ENCODE measurements at regions not wholly inside any gene's neighbourhood (a gene's known extent, or its start where the extent isn't known, plus 50 kb on each side); places are given as distances from the start of the nearest gene placed in this dataset.

DNA sequence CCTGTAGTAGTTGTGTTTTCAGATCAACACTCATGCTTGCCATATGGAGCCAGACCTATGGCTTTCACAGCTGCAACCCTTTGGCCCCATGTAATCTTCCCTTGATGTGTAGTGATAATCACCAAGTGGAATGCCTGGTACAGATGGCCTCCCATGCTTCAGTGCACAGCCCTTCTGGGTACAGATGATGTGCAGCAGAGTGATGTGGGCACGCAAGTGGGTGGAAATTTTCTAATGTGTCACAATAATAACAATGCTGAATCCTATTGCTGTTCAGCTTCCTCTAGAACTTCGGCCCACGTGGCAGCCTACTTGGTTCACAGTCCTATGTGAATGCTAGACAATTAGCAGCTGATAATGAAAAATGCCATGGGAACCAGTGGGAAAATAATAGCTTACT is 188.1 kb downstream of the SNAPC1 start:
- Histone ChIP-seq H3K9ac (no peak overlapping the region), H3K27ac (no peak overlapping the region), H3K79me2 (ENCODE audit: insufficient read depth, low read depth) (no peaks in the 10 kb centered on the region), H3K36me3 (ENCODE audit: insufficient read depth) (no peaks in the 10 kb centered on the region), H3K4me1 (ENCODE audit: low read depth, poor library complexity, severe bottlenecking) (no peaks in the 10 kb centered on the region), H3K4me2 (no peak overlapping the region), H3K27me3 (ENCODE audit: insufficient read depth, low read depth) (no peaks in the 10 kb centered on the region), H2AFZ (ENCODE audit: low read depth) (no peak overlapping the region), H4K20me1 (ENCODE audit: insufficient read depth) (no peaks in the 10 kb centered on the region), H3K4me3 (IDR thresholded peaks at IDR 0.05; ENCODE audit: insufficient read depth, low read depth, low read length) (no peak overlapping the region)
- TF ChIP-seq, protein P1, sequence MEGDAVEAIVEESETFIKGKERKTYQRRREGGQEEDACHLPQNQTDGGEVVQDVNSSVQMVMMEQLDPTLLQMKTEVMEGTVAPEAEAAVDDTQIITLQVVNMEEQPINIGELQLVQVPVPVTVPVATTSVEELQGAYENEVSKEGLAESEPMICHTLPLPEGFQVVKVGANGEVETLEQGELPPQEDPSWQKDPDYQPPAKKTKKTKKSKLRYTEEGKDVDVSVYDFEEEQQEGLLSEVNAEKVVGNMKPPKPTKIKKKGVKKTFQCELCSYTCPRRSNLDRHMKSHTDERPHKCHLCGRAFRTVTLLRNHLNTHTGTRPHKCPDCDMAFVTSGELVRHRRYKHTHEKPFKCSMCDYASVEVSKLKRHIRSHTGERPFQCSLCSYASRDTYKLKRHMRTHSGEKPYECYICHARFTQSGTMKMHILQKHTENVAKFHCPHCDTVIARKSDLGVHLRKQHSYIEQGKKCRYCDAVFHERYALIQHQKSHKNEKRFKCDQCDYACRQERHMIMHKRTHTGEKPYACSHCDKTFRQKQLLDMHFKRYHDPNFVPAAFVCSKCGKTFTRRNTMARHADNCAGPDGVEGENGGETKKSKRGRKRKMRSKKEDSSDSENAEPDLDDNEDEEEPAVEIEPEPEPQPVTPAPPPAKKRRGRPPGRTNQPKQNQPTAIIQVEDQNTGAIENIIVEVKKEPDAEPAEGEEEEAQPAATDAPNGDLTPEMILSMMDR (conservative IDR thresholded peaks at IDR 0.05; ENCODE audit: low read depth, low read length): no peak

DNA sequence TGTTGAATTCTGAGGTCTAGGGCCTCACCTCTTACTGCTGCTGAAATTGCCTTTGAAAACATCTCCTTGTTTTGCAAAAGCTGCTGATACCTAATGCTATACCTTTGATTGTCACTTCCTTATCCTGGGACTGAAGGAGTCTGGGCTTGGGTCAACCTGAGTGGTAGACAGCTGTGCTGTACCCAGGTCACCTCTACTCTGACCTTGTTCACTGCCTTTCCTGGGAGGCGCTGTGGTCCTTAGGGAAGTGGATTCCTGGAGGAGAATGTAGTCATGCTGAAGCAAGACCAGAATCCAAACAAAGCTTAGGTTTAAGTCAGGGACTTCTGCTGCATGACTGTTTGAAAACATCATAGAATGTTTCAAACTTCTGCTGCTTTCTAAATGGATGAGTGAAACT is 191.4 kb downstream of the SNAPC1 start:
- H3K79me2 ChIP-seq (ENCODE audit: insufficient read depth, low read depth): no peaks in the 10 kb centered on the region
- H3K9ac ChIP-seq: no peak overlapping the region
- H3K4me3 ChIP-seq (IDR thresholded peaks at IDR 0.05; ENCODE audit: insufficient read depth, low read depth, low read length): no peak overlapping the region
- H3K27me3 ChIP-seq (ENCODE audit: insufficient read depth, low read depth): no peaks in the 10 kb centered on the region
- H2AFZ ChIP-seq (ENCODE audit: low read depth): no peak overlapping the region
- TF ChIP-seq, protein P1 (conservative IDR thresholded peaks at IDR 0.05; ENCODE audit: low read depth, low read length): no peak
- no peaks in the 10 kb centered on the region for H4K20me1 ChIP-seq (ENCODE audit: insufficient read depth)
- H3K36me3 ChIP-seq (ENCODE audit: insufficient read depth): no peaks in the 10 kb centered on the region
- no peaks in the 10 kb centered on the region for H3K4me1 ChIP-seq (ENCODE audit: low read depth, poor library complexity, severe bottlenecking)
- no peak overlapping the region for H3K4me2 ChIP-seq
- no peak overlapping the region for H3K27ac ChIP-seq

DNA sequence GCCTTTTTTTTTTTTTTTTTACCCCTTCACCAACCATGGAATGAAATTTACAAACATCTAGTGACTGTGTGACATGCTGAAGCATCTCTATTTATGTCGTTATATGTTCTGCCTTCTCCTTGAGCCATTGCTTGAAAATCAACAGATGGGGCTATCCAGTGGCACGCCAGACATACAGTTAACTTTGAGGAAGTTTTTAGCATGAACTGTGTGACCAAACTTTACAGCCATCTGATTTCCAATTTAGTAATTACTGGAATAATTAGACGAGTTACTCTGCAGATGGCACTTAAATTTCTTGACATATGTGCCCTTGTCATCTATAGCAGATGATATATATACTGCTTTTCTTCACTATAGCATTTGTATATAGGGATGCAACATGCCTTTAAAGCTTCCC is 192.1 kb downstream of the SNAPC1 start:
- Histone ChIP-seq H3K27me3 (ENCODE audit: insufficient read depth, low read depth) (no peaks in the 10 kb centered on the region), H4K20me1 (ENCODE audit: insufficient read depth) (no peaks in the 10 kb centered on the region), H3K4me1 (ENCODE audit: low read depth, poor library complexity, severe bottlenecking) (no peaks in the 10 kb centered on the region), H2AFZ (ENCODE audit: low read depth) (no peak overlapping the region), H3K4me2 (no peak overlapping the region), H3K4me3 (IDR thresholded peaks at IDR 0.05; ENCODE audit: insufficient read depth, low read depth, low read length) (no peak overlapping the region), H3K79me2 (ENCODE audit: insufficient read depth, low read depth) (no peaks in the 10 kb centered on the region), H3K9ac (no peak overlapping the region), H3K36me3 (ENCODE audit: insufficient read depth) (no peaks in the 10 kb centered on the region), H3K27ac (no peak overlapping the region)
- TF ChIP-seq, protein P1 (conservative IDR thresholded peaks at IDR 0.05; ENCODE audit: low read depth, low read length): no peak

DNA sequence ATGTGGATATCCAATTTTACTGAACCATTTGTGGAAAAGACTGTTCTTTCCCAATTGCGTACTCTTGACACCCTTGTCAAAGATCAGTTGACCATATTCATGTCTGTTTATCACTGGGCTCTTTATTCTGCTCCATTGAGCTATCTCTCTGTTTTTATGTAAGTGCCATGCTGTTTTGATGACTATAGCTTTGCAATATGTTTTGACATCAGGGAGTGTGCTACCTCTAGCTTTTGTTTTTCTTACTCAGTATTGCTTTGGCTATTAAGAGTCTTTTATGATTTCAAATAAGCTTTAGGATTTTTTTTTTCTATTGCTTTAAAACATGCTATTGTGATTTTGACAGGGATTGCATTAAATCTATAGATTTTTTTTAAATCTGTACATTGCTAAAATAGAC is 194.3 kb downstream of the SNAPC1 start:
- Histone ChIP-seq H4K20me1 (ENCODE audit: insufficient read depth) (no peaks in the 10 kb centered on the region), H3K9ac (no peak overlapping the region), H3K4me2 (no peak overlapping the region), H3K4me3 (IDR thresholded peaks at IDR 0.05; ENCODE audit: insufficient read depth, low read depth, low read length) (no peak overlapping the region), H3K27me3 (ENCODE audit: insufficient read depth, low read depth) (no peaks in the 10 kb centered on the region), H3K4me1 (ENCODE audit: low read depth, poor library complexity, severe bottlenecking) (no peaks in the 10 kb centered on the region), H2AFZ (ENCODE audit: low read depth) (no peak overlapping the region), H3K36me3 (ENCODE audit: insufficient read depth) (no peaks in the 10 kb centered on the region), H3K79me2 (ENCODE audit: insufficient read depth, low read depth) (no peaks in the 10 kb centered on the region), H3K27ac (no peak overlapping the region)
- TF ChIP-seq, protein P1 (conservative IDR thresholded peaks at IDR 0.05; ENCODE audit: low read depth, low read length): no peak

DNA sequence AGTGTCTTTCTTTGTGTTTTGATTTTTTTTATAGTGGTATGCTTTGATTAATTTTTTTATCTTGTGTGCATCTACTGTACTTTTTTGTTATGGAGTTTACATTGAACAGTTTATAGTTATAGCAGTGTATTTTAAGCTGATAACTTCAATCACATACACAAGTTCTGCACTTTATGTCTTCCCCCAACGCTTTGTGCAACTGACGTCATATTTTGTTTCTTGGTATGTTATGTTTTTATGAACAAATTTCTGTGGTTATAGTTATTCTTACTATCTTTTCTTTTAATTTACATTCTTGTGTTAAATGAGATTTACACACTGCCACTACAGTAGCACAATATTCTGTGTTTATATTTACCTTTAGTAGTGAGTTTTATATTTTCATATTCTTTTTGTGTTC is 197.1 kb downstream of the SNAPC1 start:
- Histone ChIP-seq H3K79me2 (ENCODE audit: insufficient read depth, low read depth) (no peaks in the 10 kb centered on the region), H3K9ac (no peak overlapping the region)

More for the DNA sequence above, 197.1 kb downstream of the SNAPC1 start:
- H2AFZ ChIP-seq (ENCODE audit: low read depth): no peak overlapping the region
- no peaks in the 10 kb centered on the region for H3K4me1 ChIP-seq (ENCODE audit: low read depth, poor library complexity, severe bottlenecking)
- H3K4me2 ChIP-seq: no peak overlapping the region
- no peaks in the 10 kb centered on the region for H3K36me3 ChIP-seq (ENCODE audit: insufficient read depth)
- no peaks in the 10 kb centered on the region for H3K27me3 ChIP-seq (ENCODE audit: insufficient read depth, low read depth)
- no peak overlapping the region for H3K27ac ChIP-seq
- no peaks in the 10 kb centered on the region for H4K20me1 ChIP-seq (ENCODE audit: insufficient read depth)
- TF ChIP-seq, protein P1 (conservative IDR thresholded peaks at IDR 0.05; ENCODE audit: low read depth, low read length): no peak
- no peak overlapping the region for H3K4me3 ChIP-seq (IDR thresholded peaks at IDR 0.05; ENCODE audit: insufficient read depth, low read depth, low read length)

Data from KMS-11 (cell line).